ENCODE measurements at regions not wholly inside any gene's neighbourhood (a gene's known extent, or its start where the extent isn't known, plus 50 kb on each side); places are given as distances from the start of the nearest gene placed in this dataset.
A peak's percentile ranks its signal among the peaks of the same experiment; 100 is the strongest.

- DNase-seq: no peak
Measured at GRCh38 chr7:106423111-106423510, 138.3 kb upstream of the NAMPT start.

DNA sequence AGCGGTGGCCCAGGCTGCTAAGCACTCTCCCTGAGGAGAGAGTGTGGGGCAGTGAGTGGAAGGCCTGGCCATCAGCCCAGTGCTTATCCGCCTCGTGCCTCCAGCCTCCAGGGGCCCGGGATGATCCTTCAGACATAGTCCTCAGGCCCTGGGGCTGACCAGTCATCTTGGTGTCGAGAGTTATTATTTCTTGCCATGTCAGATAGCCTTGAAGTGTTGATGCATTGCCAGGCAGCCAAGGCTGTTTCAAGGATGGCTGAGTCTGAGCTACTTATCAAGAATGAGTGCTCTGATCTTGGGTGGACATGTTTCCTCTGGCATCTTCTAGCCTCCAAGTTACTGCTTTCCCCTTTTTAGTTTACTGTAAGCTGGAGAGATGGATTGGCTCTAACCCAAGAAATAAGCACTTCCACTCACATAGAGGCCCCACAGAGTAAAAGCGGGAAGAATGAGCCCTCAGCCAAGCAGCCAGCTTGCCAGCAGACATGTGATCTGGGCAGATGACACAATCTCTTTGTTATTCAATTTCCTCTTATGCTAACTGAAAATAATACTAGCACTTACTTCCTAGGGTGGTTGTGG is 136.5 kb upstream of the NAMPT start:
- DNase-seq: peak in 30 of 58 donors; percentile 2 to 75 (median 27)

GRCh38 chr7:106420736-106421135 is 136.0 kb upstream of the NAMPT start:
- DNase-seq: no peak

GRCh38 chr7:106420210-106420609 is 135.4 kb upstream of the NAMPT start:
- no peak for DNase-seq

DNA sequence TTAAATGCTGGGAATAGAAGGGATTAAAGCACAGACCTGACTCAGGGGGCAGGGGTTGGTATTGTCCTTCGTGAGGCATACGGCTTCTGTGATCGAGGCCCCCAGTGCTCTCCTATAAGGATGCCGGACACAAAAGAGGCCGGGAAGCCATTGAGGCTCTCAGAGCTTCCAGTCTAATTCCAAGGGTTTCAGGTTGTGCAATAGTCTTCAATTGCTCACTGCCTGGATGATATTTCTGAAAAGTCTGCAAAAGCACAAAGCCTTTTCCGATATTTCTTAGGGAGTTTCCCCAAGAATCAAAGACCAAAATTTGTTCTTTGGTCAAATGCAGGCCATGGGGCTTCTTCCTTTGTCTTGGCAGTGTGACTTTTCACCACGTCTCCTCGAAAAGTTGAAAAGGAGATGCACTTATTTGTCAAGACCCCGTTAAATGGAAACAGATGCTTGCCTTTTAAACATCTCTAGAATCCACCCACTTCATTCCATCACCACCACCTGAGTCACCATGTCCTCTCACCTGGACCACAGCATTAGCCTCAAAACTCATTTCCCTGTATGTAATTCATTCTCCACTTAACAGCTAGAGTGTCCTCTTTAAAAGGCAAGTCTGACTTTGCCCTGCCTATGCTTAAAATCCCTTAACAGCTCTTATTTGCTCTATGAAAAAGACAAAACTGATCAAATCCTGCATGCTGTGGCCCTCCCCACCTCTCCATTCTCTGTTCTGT is 134.8 kb upstream of the NAMPT start:
- no peak for DNase-seq

- no peak for DNase-seq
Measured at GRCh38 chr7:106418526-106418925, 133.7 kb upstream of the NAMPT start.

DNA sequence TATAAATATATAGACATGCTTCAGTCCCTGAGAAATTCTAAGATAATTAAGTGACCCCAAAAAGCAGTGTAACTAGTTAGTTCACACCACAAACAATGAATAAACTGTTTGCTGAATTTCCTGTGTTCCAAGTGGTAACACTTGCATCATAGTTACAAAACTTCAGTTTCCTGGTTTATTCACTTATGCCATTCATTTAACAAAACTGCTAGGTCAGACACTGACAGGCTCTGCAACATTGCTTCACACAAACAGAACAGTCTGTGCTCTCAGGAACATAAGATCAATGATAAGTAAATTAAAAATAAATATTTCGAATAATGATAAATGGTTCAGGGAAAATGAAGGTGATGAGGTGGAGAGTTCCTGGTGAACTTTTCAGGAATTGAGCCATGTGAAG is 133.3 kb upstream of the NAMPT start:
- no peak for DNase-seq

GRCh38 chr7:106417273-106417902 is 132.6 kb upstream of the NAMPT start:
- DNase-seq: no peak

- DNase-seq: no peak
Measured at GRCh38 chr7:106416430-106416829, 131.6 kb upstream of the NAMPT start.

- DNase-seq: no peak
Measured at GRCh38 chr7:106415433-106415832, 130.7 kb upstream of the NAMPT start.

- DNase-seq: no peak
Measured at GRCh38 chr7:106413446-106413845, 128.7 kb upstream of the NAMPT start.

- no peak for DNase-seq
Measured at GRCh38 chr7:106405697-106406141, 120.9 kb upstream of the NAMPT start.

DNA sequence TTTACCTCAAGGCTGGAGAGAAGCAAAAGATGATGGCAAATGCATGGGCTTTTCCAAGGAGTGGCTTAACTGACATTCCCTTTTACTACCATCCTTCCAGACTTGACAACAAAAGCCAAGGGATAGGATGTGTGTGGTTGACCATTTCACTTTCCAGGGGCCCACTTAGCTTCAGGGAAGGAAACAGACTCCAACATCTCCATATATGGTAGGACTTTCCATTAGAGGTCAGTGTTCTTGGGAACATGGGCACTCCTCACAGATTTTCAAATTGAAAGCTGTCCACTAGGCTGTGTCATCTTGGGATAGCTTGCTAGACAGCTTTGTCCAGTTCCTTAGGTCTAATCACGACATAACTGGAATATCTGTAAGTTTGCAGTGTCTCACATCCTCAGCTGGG is 118.1 kb upstream of the NAMPT start:
- no peak for DNase-seq

GRCh38 chr7:106400923-106401322 is 116.1 kb upstream of the NAMPT start:
- no peak for DNase-seq

DNA sequence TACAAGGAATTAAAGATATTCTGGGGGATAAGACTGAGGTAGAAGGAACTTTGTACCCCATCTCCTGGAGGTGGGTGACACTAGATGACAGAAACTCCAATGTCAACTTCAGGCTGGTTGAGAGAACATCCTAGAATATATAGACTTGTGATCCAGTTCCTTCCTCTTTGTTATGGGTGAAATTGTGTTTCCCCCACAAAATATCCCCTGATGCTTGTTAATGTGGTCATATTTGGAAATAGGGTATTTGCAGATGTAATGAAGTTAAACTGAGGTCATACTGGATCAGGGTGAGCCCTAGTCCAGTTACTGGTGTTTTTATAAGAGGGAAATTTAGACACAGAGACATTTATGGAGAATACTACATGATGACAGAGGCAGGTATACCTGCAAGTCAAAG is 114.0 kb upstream of the NAMPT start:
- no peak for DNase-seq

GRCh38 chr7:106397994-106398393 is 113.2 kb upstream of the NAMPT start:
- DNase-seq: no peak

- no peak for DNase-seq
Measured at GRCh38 chr7:106394526-106394925, 109.7 kb upstream of the NAMPT start.

GRCh38 chr7:106393564-106394251 is 108.9 kb upstream of the NAMPT start:
- DNase-seq: no peak

DNA sequence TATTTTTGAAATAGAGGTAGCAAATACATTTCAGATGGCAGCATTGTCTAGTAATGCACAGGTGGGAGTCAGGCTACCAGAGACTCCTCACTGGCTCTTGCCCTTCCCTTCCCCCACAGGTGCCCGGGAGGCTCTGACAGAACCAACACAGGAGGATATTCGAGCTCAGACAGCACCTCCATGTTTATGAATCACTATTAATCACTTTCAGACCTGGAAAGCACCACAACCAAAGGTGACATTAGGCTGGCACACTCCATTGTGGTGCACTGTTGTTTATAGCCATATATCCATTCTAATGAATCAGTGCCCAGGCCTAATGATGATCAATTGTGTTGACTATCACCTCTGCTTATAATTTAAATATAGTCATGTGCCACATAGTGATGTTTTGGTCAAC is 107.8 kb upstream of the NAMPT start:
- DNase-seq: no peak

DNA sequence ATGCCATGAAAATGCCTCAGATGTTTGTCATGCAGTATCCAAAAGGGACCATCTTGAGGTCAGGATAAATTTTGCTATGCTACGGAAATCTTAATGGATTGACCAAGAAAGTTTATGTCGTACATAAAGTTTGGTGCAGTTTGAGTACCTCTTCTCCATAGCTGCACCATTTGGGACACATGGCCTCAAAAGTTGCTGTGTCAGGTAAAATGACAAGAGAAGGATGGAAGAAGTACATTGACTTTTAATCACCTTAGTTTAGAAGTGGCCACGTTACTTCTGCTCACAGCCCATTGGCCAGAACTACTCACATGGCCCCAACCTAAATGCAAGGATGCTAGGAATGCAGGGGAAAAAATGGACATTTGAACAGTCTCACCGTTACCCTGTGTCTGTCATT is 107.4 kb upstream of the NAMPT start:
- DNase-seq: no peak

DNA sequence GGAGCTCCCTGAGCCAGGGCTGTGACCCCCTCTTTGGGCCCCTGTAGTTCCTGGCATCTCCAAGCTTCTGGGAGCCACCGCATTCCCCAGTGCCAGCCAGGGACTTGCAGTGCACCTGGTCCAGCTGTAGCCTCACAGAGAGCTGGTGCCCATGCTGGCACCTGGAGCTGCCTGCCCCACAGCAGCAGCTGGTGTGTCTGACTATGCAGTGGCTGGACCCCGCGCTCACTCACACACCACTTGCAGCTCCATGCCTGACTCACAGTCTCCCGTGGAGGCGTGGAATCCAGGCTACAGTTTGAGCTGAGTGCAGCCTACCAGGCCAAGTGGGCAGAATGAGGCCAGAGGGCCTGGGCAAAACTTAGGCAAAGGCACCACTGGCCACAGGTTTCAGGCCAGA is 102.2 kb upstream of the NAMPT start:
- no peak for DNase-seq

GRCh38 chr7:106384373-106384772 is 99.6 kb upstream of the NAMPT start:
- DNase-seq: no peak

Data from anterior cingulate cortex (tissue), 58 donors.